Activated CD4-positive, alpha-beta T cell treated with anti-CD3 and anti-CD28 coated beads for 48 hours (primary cell): ENCODE measurements at regions not wholly inside any gene's neighbourhood (a gene's known extent, or its start where the extent isn't known, plus 50 kb on each side); places are given as distances from the start of the nearest gene placed in this dataset.

Experiments
- DNase-seq: peaks from one replicate; pipeline ENCODE4 v3.0.0-alpha.2; 2020

DNA sequence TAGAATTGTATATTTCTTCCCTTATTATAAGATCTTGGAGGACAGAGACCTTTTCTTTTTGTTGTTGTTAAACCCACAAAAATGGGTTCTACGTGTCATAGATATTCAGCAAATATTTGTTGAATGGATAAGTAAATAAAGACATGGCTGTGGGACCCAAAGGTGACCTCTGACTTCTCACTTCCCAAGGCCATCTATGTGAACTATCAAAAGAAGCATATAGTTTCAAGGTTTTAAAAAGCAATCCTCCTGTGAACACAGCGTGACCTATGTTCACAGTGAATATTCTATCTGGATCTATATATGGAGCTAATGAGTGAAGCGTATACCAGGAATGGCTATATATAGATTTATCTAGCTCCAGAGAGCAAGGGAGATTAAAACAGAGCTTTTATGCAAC lies 312.8 kb upstream of the C11orf87 start:
- no peak for DNase-seq

DNA sequence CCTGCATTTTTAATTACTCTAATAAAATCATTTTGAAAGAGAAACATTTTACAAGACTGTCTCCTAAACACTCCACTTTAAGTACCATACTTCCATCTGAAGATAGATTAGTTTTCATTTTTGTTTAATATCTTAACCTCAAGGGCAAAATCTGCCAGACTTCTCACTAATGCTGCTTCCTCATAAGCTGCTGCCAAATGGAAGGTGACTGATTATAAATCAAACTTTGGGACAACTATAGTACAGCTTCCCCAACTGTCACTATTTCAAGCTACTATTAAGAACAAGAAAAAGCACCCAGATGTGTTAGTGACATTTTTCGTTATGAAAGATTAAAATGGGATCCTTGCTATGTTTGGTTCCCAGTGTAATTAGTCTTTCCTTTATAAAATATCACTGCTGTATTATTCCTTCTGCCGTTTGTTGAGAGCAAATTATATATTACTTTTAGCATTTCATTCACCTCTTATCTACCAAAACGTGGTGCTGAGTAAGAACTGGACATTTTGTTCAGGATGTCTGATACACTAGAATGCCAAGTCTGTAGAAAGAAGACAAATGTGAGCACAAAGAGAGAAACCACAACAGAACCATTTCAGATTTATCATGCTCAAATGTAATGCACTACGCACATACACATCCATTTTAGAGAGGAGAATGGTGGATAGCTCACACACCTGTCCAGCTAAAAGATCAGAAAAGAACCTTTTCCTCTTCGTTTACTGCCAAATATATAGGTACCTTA lies 312.2 kb upstream of the C11orf87 start:
- no peak for DNase-seq

DNA sequence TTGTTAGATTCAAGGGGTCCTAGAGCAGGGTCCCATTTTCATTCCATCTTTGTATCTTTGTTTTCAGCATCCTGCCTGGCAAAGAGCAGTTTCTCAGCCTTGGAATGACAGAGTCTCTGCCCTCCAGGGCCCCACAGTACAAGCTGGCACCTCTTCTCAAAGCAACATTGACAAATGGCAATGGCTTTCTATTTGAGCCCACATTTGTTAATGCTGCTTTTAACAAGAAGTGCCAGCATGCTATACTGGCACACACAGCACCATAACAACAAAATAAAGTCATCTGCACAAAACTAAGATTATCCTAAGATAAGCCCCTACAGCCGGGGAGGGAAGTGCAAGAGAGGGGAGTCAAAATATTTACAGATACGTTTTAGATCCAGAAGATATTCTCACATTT lies 309.7 kb upstream of the C11orf87 start:
- DNase-seq, result no peak

DNA sequence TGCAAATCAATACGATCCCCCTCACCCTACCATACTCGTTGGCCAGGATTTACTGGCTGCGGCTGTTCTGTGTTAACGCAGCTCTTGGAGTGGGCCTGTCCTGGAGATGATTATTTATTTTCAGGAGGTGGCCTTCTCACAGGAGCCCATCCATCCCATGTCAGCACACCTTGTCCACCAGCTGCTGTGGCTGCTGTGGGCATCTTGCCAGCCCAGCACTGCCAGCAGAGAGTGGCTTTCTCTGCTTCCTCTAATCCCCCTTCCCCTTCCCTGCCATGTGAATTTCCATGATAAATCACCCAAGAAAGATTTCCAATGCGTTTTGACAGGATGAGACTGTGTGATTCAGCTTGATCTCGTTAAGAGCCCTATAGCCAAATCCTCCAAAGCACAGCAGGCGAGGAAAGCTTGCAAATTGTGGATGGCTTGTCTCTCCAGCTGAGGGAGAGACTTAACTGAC lies 309.1 kb upstream of the C11orf87 start:
- no peak for DNase-seq

DNA sequence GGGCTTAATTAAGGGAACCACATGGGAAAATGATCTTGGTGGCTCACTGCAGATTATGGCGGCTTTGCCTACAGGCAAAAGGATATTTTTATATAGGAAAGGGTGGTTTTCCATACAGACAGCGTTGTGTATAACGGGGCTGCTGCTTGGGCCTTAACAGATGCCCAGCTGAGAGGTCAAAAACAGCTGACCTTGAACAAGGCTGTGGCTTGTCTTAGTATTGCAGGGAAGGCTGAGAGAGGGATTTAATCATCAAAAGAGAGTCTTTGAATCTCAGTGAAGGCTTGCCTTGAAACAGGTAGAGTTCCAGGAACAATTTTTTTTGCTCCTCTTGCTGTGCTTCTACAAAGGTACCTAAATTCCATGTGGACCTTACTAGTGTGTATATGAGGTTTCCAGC lies 301.6 kb upstream of the C11orf87 start:
- DNase-seq, result no peak

DNA sequence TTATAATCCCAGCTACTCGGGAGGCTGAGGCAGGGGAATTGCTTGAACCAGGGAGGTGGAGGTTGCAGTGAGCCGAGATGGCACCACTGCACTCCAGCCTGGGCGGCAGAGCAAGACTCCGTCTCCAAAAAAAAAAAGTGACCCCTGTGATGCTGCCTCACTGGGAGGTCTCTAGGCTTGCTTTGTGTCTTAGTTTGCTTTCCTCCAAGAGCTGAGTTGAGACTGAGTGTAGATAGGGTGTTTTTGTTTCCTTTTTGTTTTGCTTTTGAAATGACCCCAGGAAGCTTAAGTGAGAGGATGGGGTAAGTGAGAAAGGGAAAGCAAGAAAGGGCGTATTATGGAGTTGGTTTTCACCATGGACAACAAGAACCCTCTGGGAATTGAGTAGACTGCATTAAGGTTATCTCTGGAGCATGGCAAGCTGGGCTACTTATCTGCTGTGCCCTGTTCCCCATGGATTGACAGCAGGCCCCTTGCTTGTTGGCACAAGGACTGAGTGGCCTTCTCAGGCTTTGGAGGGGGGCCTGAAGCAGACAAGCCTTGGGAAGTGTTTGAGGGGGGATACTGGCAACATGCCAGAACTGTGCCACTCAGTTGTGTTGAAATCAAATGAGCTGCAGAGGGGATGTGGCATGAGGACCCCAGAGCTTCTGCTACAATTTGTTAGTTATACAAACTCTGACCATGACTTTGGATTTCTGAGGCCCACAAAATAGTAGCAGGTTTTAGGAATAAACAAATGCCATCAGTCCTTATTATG lies 300.6 kb upstream of the C11orf87 start:
- DNase-seq, result no peak

DNA sequence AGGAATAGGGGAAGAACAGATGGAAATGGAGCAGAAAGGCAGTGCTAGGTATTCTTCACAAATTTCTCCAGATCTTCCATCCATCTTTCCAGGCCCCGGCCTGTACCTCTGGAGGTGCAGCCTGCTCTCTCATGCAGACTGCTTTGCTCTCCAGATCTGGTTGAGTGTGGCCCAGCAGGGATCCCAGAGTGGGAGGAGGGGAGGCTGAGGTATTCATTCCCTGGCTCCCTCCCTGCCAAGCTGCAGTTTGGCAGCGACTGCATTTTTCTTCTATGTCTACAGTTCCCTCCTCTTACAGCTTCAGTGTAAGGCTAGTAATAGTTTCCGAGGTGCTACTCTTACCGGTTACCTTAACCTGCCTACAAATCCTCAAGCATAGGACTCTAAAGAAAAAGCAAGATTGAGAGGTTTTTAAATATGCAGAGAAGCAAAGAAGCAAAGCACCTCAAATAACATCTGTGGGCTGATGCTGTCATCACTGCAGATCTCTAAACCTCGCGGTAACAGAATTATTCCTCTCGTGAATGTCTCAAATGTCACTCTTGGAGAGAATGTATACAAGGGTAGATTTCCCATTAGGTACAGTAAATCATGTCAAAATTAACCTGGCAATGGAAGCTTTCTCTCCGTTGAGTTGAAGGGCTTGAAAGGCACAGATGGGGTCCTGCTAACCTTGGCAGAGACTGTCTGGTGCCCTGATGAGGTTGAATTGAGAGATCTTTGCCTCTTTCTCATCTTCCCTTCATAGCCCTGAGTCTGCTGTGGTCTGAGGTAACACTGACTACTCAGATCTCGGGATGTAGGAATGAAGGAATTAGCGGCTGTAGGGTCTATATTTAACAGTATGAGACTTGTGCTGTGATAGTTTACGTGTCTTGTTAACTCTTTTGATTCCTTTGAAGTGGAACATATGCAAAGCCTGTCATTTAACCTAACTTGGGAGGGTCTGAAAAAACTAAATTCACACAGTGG lies 297.9 kb upstream of the C11orf87 start:
- no peak for DNase-seq

DNA sequence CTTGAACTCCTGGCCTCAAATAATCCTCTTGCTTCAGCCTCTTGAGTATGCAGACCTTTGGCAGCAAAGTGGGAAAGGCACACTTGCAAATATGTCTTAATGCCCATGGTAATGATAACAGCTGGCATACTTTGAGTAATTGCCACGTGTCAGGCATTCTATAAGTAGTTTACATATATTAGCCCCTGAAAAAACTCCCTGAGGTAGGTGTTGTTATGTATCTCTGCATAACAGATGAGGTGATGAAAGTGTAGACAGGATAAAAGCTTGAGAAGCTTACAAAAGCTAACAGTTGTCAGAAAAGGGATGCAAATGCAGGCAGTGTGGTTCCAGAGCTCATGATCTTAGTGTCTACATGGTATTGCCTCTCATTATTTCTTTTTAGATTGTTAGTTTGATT lies 291.1 kb upstream of the C11orf87 start:
- DNase-seq, result no peak

DNA sequence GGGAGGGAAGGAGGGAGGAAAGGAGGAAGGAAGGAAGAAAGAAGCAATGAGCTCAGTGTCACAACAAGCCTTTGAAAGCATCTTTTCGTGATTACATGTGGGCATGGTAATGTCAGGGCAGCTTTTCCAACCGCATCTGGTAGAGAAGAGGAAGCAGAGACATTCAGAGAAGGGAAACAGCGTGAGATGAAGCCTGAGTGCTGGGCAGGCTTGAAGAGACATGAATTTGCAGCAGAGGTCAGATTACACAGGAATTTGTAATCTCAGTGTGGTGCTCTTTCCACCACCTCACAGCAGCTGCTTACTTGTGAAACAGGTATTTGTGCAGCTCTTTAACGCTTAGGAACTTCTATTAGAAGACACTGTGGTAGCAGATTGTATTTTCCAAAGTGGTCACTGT lies 289.5 kb upstream of the C11orf87 start:
- no peak for DNase-seq

DNA sequence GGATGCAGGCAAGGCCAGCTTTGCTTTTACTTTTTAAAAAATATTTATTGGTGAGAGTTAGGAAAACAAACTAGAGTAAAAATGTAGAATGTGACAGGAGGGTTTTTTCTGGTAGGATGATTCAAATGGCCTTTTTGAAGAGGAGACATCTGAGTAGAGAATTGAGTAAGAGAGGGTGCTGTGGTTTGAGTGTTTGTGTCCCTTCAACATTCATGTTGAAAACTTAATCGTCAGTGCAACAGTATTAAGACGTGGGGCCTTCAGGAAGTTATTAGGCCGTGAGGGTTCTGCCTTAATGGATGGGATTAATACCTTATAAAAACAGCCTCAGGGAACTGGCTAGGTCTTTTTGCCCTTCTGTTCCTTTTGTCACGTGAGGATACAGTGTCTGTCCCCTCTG lies 288.8 kb upstream of the C11orf87 start:
- DNase-seq, result no peak

DNA sequence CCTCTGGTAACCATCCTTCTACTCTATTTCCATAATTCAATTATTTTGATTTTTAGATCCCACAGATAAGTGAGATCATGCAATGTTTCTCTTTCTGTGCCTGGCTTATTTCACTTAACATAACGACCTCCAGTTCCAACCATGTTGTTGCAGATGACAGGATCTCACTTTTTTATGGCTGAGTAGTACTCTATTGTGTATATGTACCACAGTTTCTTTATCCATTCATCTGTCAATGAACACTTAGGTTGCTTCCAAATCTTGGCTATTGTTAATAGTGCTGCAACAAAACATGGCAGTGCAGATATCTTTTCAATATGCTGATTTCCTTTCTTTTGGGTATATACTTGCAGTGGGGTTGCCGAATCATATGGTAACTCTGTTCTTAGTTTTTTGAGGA lies 286.4 kb upstream of the C11orf87 start:
- DNase-seq, result no peak

DNA sequence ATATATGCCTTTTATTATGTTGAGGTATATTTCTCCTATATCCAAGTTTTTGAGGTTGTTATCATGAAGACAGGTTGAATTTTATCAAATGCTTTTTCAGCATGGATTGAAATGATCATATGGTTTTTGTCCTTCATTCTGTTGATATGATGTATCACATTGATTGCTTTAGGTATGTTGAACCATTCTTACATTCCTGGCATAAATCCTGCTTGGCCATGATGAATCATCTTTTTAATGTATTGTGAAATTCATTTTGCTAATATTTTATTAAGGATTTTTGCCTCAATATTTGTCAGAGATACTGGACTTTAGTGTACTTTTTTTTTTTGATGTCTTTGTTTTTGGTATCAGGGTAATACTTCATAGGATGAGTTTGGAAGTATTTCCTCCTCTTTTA lies 283.8 kb upstream of the C11orf87 start:
- DNase-seq, result no peak

DNA sequence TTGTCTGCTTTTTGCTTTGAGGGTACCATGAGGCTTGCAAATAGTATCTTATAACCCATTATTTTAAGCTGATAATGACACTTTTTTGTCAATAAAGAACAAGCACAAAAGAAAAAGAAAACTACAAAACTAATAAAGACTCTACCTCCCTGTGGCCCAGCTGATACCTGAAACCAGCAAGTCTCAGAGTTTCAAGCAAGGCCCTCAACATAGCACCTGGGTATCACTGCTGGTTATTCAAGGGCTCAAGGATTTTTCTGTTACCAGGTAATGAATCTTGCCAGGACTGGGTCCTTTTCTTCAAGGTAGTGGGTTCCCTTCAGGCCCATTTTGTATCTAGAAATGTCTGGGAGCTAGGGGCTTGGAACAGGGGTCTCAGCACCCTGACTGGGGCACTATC lies 281.6 kb upstream of the C11orf87 start:
- DNase-seq, result no peak

DNA sequence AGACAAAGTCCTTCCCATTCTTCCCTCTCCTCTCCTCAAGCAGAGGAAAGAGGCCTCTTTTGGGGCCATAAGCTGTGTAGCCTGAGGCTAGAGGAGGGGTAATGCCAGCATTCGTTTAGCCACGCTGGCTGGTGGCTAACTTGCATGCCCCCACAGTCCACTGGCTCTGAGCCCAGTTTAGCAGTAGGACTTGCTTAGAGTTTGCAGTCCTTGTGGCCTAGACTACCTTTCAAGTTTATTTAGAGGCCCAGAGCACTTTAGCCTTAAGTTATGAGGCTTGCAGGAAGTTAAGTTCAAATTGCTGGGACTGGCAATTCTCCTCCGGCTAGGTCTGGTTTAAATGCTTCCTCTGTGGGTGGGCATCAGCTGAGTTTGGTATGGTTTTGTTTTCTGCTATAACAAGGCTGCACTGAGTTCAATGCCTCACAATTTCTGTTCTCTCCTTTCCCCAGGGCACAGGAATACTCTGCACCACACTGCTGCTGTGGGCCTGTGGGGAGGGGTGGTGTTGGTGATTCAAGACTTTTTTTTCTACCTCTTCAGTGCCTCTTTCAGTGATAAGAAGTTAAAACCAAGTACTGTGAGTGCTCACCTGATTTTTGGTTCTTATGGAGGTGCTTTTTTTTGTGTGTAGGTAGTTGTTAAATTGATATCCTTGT lies 281.0 kb upstream of the C11orf87 start:
- no peak for DNase-seq

DNA sequence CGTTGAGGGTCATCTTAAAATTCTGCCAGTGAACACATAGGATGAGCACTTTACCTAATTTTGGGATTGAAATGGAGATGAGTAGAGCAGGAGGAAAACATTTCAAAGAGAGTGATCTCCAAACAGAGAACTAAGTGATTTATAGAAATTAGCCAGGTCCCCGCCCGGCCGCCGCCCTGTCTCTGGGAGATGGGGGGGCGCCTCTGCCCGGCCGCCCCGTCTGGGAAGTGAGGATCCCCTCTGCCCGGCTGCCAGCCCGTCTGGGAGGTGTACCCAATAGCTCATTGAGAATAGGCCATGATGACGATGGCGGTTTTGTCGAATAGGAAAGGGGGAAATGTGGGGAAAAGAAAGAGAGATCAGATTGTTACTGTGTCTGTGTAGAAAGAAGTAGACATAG lies 276.7 kb upstream of the C11orf87 start:
- DNase-seq, result no peak

DNA sequence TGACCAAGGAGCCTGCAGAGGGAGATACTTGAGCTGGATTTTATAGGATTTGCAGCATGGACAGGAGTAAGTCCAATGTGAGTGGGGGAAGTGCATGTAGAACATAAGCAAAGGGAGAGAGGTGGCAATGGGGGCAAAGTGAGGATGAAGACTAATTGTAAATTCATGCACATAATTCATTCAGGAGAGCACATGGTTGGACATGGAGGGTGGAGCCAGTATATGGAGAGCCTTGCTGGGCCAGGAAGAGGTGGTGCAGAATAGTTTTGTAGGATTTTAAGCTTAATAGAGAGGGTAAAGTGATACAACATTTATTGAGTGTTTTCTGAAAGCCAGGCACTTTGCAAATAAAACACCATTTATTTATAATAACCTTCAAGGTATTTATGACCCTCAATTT lies 274.3 kb upstream of the C11orf87 start:
- no peak for DNase-seq

DNA sequence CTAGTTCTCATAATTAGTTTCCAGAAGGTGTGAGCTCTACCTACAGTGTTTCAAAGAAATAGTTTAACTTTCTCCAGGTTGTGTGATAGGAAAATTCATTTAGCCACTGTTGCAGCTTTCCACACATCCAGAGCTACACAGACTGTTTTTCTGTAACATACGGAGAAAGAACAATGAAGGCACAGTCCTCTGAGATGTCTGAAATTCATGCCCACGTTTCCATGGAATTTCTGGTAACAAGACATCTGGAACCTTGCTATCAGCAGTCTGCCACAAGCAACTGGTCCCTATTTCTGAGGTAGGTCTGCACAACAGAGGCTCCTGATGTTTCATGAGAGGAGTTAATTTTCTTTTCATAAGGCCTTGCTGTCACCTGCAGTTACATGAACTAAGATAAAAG lies 273.3 kb upstream of the C11orf87 start:
- no peak for DNase-seq

DNA sequence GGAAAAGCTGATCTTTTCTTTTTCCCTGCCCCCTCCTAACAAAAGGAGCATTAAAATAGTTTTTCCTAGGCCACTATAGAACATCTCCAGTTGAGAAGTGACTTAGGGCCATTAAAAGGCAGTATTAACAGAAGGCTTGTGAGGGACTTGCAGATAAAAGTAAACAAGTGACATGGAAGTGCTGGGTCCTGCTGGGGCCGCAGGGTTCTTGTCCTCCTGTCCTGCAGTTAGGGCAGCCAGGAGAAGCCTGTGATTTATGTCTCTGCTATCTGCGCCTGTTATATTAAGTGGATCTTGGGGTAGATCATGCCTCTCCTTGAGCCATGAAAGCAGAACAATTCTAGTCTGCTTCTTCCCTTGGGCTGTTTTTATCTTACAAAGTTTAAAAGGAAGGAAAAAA lies 271.4 kb upstream of the C11orf87 start:
- no peak for DNase-seq

DNA sequence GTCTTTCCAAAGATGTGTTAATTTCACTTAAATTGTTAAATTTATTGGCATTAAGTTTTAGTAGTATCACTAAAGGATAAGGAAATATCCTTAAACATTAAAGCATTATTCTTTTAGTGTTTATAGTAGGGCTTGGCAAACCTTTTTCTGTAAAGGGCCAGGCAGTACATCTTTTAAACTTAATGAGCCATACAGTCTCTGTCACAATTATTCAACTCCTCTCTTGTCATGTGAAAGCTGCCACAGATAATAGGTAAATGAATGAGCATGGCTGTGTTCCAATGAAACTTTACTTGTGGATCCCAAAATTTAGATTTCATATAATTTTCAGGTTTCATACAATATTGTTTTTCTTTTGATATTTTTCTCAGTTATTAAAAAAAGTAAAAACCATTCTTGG lies 268.2 kb upstream of the C11orf87 start:
- DNase-seq, result no peak

DNA sequence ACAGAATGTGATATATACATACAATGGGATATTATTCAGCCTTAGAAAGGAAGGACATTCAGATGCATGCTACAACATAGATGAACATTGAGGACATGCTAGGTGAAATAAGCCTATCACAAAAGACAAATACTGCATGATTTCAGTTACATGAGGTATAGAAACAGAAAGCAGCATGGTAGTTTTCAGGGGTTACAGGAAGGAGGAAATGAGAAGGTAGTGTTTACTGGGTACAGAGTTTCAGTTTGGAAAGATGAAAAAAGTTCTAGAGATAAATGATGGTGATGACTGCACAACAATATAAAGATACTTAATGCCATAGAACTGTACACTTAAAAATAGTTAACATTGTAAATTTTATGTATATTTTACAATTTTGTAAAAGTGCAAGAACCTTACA lies 266.7 kb upstream of the C11orf87 start:
- DNase-seq, result no peak

DNA sequence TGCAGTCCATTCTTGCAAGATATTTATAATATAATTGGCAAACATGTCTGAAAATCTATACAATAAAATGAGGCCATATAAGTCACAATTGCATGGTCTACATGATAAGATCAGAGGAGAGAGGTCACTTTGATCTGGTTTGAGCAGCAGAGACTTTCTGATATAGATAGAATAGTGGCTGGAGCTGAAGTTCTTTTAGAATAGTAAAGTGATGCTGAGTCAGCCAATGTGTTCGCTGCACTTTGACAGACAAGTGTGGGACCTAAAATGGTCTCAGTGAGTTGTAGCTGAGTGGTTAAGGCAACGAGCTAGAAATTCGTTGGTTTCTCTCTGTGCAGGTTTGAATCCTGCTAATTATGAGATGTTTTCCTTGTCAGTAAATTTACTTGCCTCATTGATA lies 257.0 kb upstream of the C11orf87 start:
- no peak for DNase-seq

DNA sequence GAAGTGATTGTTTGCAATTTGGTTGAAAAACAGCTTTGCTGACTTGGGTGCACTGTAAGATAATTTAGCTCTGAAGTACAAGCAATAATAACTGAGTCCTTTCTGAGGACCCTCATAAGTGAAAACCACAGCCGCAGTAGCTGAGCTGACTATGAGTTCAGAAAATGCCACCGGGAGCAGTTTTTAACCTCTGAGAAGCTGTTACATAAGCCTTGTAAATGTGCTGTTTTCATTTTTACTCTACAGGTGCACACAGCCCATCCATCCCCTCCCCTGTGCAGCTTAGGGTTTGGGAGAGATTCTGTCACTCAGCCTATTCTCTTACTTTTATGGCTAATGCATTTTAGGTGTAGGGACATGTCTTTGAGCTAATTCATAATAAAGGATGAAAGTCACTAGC lies 255.5 kb upstream of the C11orf87 start:
- no peak for DNase-seq

DNA sequence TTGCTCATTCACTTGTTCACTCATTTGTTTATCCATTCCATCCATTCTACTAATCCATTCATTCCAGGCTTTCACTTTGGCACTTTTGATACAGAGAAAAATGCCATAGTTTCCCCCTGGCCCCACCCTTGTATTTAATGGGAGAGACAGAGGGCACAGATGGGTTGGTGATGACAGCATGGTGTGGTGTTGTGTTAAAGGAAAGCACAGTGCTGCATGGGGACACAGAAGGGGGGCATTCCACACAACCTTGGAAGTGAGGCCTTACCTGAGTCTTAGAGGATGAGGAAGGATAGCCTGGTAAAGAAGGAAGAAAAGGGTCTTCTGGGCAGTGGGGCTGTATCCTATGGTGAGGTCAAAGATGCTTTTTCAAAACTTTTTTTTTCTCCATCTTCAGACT lies 248.5 kb upstream of the C11orf87 start:
- DNase-seq, result no peak
